HG02642 (cell line): ENCODE measurements at regions not wholly inside any gene's neighbourhood (a gene's known extent, or its start where the extent isn't known, plus 50 kb on each side); places are given as distances from the start of the nearest gene placed in this dataset.
A peak's percentile ranks its signal among the peaks of the same experiment; 100 is the strongest.
"Not testable (repeated sequence)": the region's sequence is repeated elsewhere in the genome, so short reads cannot be mapped to it uniquely, and the experiment has no call there.

Experiments
- ATAC-seq: cut with Tn5 transposase; IDR thresholded peaks from one replicate; pipeline ENCODE4 v1.9.1; 2021; ENCODE audit warnings: mild to moderate bottlenecking; ENCODE audit not compliant: unreplicated experiment, poor library complexity

DNA sequence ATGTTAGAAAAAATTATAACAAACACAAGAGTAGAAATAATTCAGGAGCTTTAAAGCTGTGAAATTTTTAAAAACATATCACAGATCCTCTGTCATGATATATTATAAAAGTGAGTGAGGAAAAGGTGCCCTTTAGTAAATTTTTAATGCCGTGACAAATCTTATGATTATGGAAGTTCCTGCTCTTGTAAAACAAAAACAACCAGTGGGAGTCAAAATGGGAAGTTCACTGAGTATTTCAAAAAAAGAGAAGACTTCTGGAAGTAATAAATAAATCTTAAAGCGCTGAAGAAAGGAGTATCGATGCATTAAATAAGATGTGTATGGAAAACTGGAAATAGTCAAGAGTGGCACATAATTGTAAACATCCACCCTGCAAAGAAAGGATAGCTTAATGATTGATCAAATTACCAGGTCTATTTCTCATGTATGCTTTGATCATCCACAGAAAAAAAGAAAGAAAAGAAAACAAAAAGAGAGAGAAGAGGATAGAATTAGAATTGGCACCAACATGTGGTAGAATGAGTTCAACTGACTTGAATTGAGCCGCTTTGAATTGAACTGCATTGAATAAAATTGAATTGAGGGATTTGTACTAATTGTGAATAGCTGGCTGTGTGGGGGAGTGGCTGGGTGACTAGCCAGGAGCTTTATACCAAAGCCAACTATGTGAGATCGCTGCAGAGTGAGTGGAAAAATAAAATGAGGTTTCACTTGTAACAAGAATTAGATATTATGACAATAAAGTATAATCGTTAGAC is 647.6 kb upstream of the SPRY2 start:
- ATAC-seq: no peak

DNA sequence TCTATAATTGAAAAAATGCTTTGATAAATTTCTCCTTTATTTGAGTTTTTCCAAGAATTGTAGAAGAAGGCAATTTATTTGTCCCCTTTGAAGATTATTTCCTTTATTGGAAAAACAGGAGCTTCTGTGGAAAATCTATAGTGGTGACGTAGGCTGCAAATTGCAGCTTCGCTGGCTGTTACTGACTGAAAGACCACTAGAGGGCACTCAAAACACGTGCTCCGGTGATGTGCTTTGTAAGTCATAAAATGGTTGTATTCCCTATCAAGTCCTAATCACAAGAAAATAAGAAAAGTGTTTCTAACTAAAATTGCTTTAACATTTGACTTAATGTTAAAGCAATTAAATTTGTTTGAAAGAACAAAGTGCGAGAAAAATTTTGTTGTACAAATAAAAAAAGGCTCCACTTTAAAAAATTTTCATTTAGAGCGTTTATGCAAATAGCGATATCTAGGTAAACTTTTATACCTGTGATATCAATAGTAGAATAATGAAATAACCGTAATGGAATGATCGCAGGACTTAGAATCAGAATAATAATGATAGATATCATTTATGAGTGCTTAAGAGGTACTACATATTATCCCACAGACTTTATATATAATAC is 638.2 kb upstream of the SPRY2 start:
- peak; percentile 96 for ATAC-seq

DNA sequence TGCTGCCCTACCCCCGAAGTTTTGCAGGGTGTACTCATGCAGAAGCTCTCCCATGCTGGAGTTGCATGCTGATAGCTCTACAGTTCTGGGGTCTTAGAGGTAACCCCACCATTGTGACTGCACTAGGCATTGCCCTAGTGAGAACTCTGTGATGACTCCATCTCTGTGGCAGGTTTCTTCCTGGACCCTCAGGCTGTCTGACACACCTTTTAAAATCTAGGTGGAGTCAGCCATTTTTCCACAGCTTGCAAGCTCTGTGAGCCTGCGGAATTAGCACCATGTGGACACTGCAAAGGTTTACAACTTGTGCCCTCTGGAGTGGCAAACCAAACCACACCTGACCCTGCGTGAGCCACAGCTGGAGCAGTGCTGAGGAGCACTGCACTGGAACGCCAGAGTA is 636.2 kb upstream of the SPRY2 start:
- no peak for ATAC-seq

DNA sequence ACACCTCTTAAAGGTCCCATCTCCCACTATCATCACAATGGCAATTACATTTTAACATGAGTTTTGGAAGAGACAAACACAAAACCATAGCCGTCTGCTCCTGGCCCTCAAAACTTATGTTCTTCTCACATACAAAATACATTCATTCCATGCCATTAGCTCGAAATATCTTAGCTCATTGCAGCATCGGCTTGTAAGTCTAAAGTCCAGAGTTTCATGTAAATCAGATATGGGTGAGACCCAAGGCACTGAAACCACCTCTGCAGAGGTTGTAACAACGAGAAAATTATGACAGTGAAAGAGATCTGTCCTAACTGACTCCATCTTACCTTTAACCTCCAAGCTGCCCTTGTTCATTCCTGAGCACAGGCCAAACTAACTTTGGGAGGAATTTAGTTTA is 635.0 kb upstream of the SPRY2 start:
- no peak for ATAC-seq

DNA sequence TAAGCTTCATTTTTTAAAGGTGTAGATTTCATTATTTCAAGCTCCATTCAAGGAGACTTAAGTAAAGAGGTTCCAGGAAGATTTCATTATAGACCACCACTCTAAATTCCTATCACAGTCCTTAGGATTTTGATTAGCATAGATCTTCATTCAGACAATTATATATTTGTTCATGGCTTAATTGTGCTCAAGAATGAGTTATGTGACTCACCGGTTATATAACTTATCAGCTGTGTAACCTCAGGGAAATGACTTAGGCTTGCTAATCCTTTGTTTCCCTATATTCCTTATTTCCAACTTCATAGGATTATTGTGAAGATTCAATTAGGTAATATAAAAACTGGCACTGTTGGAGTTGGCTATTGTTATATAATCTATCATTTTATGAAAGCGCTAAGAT is 632.8 kb upstream of the SPRY2 start:
- no peak for ATAC-seq

DNA sequence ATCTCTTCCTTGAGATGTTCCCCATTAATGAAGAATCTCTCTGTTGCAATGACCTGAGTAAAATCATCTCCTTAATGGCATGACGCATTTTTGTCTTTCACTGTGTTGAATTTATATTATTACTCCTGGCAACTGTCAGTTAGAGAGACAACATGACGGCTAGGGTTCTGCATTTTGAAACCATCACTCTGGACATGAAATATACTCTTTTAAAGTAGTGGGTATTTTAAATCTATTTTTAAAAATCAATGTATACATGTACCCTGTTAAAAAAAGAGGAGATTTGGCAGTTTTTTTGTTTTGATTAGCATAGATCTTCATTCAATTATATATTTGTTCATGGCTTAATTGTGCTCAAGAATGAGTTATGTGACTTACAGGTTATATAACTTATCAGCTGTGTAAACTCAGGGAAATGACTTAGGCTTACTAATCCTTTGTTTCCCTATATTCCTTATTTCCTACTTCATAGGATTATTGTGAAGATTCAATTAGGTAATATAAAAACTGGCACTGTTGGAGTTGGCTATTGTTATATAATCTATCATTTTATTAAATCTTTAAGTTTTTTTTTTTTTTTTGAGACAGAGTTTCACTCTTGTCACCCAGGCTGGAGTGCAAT is 632.0 kb upstream of the SPRY2 start:
- no peak for ATAC-seq

DNA sequence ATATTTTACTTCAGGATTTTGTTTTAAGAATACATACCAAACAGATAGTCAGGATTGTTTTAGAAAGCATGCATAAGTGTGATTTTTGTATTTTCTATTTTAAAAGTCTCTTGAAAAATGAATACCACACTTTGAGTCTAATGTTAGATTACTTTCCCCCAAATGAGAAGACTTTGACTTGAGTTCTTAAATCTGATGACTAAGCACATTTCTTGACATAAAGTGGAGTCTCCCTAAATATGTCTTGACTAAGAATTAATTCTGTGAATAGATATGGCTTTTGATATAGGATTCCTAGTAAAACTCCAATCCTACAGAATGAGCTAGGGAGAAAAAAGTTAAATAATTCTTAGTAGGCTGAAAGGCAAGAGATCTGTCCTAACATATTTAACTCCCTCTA is 624.2 kb upstream of the SPRY2 start:
- ATAC-seq: no peak

- ATAC-seq: no peak
Observed at GRCh38 chr13:80962855-80963254, 621.9 kb upstream of the SPRY2 start.

- no peak for ATAC-seq
Observed at GRCh38 chr13:80962173-80962572, 621.2 kb upstream of the SPRY2 start.

- no peak for ATAC-seq
Observed at GRCh38 chr13:80957019-80957655, 616.2 kb upstream of the SPRY2 start.

DNA sequence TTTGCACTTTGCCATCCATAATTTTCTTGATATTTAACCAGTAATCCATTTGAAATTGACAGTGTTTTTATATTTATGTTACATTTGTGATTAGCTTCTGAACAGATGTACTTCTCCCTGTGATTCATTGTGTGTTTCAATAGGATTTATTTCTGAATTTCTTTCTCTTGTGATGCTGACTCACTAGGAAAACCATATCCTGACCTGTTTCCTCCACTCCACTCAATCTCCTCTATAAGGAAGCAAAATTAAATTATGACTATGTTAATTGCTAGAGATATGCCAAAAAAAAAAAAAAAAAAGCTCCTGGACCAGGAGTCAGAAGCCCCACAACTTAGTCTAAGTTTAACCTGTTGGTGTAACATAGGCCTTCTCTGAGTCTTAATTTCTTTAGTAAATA is 614.6 kb upstream of the SPRY2 start:
- no peak for ATAC-seq

GRCh38 chr13:80952158-80952557 is 611.2 kb upstream of the SPRY2 start:
- no peak for ATAC-seq

GRCh38 chr13:80946008-80946802 is 605.3 kb upstream of the SPRY2 start:
- no peak for ATAC-seq

DNA sequence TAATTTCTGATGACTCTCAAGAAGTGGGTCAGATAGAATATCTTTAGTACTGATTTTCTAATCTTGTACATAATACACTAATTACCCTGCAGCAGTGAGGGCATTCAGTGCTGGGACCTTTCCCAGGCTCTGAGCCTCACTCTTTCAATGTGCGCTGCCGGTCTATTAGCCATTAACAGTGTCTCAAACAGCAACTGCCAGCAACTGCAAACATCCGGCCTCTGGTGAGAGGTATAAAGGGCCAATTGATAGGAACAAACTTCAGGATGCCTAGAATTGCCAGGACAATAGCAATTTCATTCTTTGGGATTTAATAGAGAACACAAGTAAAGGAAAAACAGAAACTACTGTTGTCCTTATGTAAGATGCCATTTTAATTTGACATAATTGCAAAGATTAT is 604.4 kb upstream of the SPRY2 start:
- no peak for ATAC-seq

DNA sequence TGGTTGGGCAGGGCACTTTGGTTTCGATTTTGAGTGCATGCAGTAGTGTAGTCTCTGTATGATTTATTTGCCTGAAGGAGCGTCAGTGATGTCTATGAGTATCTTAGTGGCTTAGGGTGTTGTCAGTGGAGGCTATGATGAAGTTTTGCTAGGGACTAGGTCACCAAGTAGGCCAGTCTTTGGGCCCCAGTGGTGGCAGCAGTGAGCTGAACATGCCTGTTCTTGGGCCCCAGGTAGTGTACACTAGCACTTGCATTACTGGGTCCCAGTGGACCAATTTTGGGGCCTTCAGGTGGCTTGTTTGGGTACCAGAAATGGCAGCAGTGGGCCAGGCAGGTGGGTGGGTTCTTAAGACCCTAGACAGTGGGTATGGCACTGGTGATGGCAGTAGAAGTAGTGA is 598.7 kb upstream of the SPRY2 start:
- no peak for ATAC-seq

DNA sequence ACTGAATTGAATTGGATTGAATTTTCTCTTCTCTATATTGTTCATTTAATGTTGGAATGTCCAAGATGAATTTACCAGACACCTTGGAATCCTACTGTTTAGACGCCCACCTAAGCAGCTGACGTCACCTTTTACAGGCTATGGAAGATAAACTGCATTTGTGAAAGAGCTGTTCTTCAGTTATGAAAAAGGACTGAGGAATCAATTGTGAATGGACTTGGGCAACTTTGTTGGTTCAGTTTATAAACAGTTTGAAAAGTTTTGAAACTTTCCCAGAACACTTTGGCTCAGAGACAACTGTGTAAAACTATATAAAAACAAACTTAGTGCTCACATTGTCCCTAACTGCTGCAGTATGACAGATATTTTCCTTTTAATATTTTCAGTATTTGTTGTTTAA is 590.8 kb upstream of the SPRY2 start:
- no peak for ATAC-seq

DNA sequence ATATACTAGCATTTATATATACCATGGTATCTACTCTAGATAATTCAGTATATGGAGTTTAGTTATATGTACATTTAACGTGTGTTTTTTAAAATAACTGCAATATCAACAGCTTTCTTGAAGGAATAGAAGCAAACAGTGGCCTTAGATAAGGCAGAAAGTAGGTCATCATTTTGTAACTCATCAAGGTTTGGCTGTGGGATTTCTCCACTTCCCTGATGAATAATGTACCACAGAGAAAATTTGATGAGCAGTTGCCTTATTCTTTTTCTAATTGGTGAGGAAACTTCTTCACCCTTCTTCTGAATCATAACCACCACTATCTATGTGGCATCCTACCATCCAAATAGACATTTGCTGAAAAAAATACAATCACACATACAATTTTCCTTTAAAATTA is 590.2 kb upstream of the SPRY2 start:
- no peak for ATAC-seq

- no peak for ATAC-seq
Observed at GRCh38 chr13:80928241-80928640, 587.3 kb upstream of the SPRY2 start.

DNA sequence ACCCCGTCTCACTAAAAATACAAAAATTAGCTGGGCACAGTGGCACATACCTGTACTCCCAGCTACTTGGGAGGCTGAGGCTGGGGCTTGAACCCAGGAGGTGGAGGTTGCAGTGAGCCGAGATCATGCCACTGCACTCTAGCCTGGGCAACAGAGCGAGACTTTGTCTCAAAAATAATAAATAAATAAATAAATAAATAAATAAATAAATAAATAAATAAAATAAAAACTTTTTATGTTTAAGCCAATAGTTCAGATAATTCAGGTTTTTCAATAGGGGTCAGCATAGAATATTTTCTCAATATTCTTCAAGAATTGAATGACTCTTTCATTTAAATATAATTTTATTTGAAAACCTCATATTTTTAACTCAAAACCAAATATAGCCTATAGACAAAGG is 585.1 kb upstream of the SPRY2 start:
- not testable (repeated sequence) for ATAC-seq

DNA sequence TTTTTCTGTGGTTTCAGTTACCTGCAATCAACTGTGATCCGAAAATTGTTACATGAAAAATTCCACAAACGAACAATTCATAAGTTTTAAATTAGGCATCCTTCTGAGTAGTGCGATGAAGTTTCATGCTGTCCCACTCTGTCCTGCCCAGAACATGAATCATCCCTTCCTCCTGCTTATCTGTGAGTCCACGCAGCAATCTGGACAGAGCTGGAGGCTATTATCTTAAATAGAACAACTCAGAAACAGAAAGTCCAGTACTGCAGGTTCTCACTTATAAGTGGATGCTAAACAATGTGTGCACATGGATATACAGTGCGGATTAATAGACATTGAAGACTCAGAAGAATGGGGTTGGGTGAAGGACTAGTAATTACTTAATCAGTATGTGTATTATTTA is 583.7 kb upstream of the SPRY2 start:
- no peak for ATAC-seq

DNA sequence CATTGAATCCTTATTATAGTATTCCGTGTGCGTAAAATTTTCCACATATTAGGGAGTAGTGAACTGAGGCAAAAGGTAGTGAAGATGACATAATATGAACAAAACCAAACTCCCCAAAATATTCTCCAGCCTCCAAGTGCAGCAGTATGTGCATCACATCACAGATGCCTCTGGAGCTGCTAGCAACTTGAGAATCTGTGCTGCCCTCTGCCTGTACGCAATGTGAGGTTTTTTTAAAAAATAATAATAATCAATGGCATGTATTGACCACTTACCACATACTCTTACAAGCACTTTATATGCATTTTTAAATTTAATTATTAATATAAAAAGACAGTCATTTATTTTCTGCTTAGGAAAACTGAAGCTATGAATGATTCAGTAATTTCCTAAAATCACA is 583.0 kb upstream of the SPRY2 start:
- no peak for ATAC-seq
